A673 (cell line): ENCODE measurements at regions not wholly inside any gene's neighbourhood (a gene's known extent, or its start where the extent isn't known, plus 50 kb on each side); places are given as distances from the start of the nearest gene placed in this dataset.

ENCODE experiments used
- BruUV-seq: library from RNA; stranded (reverse); fragments of 400-500 nt; replicated peaks from 2 replicates; lab custom pipeline; 2021; lab: Mats Ljungman, UMichigan
- CTCF ChIA-PET: fragments of 300-600 bp; sonication (Branson Sonifier 250); formaldehyde crosslinking; loops from one replicate; lab custom pipeline; 2022; ENCODE audit warnings: antibody characterized with exemption; lab: Charles Lee
- POLR2A ChIA-PET: fragments of 300-600 bp; sonication (Branson Sonifier 250); formaldehyde crosslinking; loops from one replicate; lab custom pipeline; 2022; ENCODE audit warnings: antibody characterized with exemption; ENCODE audit not compliant: low non-redundant PET; lab: Charles Lee
- DNase-seq: peaks from one replicate; pipeline ENCODE4 v3.0.0-alpha.2; 2015; ENCODE audit warnings: low spot score
- H3K27ac ChIP-seq: fragments of 200-600 bp; sonication (generic); 2 replicates; pipeline ENCODE4 v1.5.1; 2016; ENCODE audit warnings: mixed run types, low read depth, mild to moderate bottlenecking, mixed read lengths, antibody characterized with exemption, low read length; ENCODE audit not compliant: poor library complexity, severe bottlenecking
- H3K27me3 ChIP-seq: fragments of 200-600 bp; sonication (generic); replicated peaks from 2 replicates; pipeline ENCODE4 v1.6.1; 2017; ENCODE audit warnings: mixed run types, low read depth, mild to moderate bottlenecking, mixed read lengths, antibody characterized with exemption, low read length; ENCODE audit not compliant: insufficient read depth, poor library complexity
- H3K36me3 ChIP-seq: fragments of 200-600 bp; sonication (generic); 2 replicates; pipeline ENCODE4 v1.6.1; 2016; ENCODE audit warnings: mixed run types, mild to moderate bottlenecking, mixed read lengths, antibody characterized with exemption, low read length; ENCODE audit not compliant: insufficient read depth, poor library complexity, severe bottlenecking
- H3K4me1 ChIP-seq: fragments of 200-600 bp; sonication (generic); 2 replicates; pipeline ENCODE4 v1.6.1; 2017; ENCODE audit warnings: mixed run types, mild to moderate bottlenecking, mixed read lengths, antibody characterized with exemption, low read length; ENCODE audit not compliant: insufficient read depth, poor library complexity, severe bottlenecking
- H3K4me3 ChIP-seq: fragments of 200-600 bp; sonication (generic); 2 replicates; pipeline ENCODE4 v1.5.1; 2016; ENCODE audit warnings: low read depth, mixed run types, mild to moderate bottlenecking, mixed read lengths, low read length; ENCODE audit not compliant: poor library complexity, severe bottlenecking
- H3K9me3 ChIP-seq: fragments of 200-600 bp; sonication (generic); 2 replicates; pipeline ENCODE4 v1.6.1; 2016; ENCODE audit warnings: mixed run types, low read depth, mild to moderate bottlenecking, mixed read lengths, antibody characterized with exemption, low read length; ENCODE audit not compliant: poor library complexity, severe bottlenecking
- CTCF ChIP-seq: fragments of 300-800, 200-600 bp; sonication (generic); conservative IDR thresholded peaks from 2 replicates; pipeline ENCODE4 v1.5.1; 2017; ENCODE audit warnings: low read depth, mild to moderate bottlenecking, antibody characterized with exemption, low read length, moderate library complexity, mixed read lengths
- EZH2 ChIP-seq: fragments of 200-600 bp; sonication (generic); IDR thresholded peaks from 2 replicates; pipeline ENCODE4 v1.6.1; 2017; ENCODE audit warnings: borderline replicate concordance, low read depth, mild to moderate bottlenecking, mixed read lengths, antibody characterized with exemption, low read length; ENCODE audit not compliant: poor library complexity, severe bottlenecking
- intact Hi-C: fragments of 100-400 bp; cut with micrococcal nuclease; formaldehyde crosslinking; loops from one replicate; pipeline ENCODE4 v1.10.0; 2022; ENCODE audit not compliant: unreplicated experiment

GRCh38 chr13:105764486-105764885, 771.0 kb downstream of the EFNB2 start:
- intact Hi-C loops = no loop called here
- no peaks in the 10 kb centered on the region for H3K36me3 ChIP-seq
- H3K4me1 ChIP-seq = no peaks in the 10 kb centered on the region
- ChIA-PET POLR2A (no interaction called here), CTCF (no interaction called here)
- no TSS peak for BruUV-seq
- no peak for TF ChIP-seq EZH2
- TF ChIP-seq CTCF = no peak
- H3K9me3 ChIP-seq = no peaks in the 10 kb centered on the region
- no peak overlapping the region for H3K4me3 ChIP-seq
- no peak overlapping the region for H3K27ac ChIP-seq
- DNase-seq = no peak
- no peaks in the 10 kb centered on the region for H3K27me3 ChIP-seq

- H3K36me3 ChIP-seq = no peaks in the 10 kb centered on the region
- intact Hi-C loops = no loop called here
- no TSS peak for BruUV-seq
- H3K27ac ChIP-seq = no peak overlapping the region
- no peak for DNase-seq
- TF ChIP-seq EZH2 (no peak), CTCF (no peak)
- CTCF ChIA-PET = no interaction called here
- H3K4me1 ChIP-seq = no peaks in the 10 kb centered on the region
- H3K27me3 ChIP-seq = no peaks in the 10 kb centered on the region
- H3K4me3 ChIP-seq = no peak overlapping the region
- no peaks in the 10 kb centered on the region for H3K9me3 ChIP-seq
- POLR2A ChIA-PET = no interaction called here
Observed at GRCh38 chr13:105763851-105764250, 771.6 kb downstream of the EFNB2 start.

GRCh38 chr13:105762096-105762495, 773.4 kb downstream of the EFNB2 start:
- no peaks in the 10 kb centered on the region for H3K36me3 ChIP-seq
- H3K4me1 ChIP-seq = no peaks in the 10 kb centered on the region
- POLR2A ChIA-PET = no interaction called here
- no peaks in the 10 kb centered on the region for H3K9me3 ChIP-seq
- no peak overlapping the region for H3K4me3 ChIP-seq
- H3K27ac ChIP-seq = no peak overlapping the region
- intact Hi-C loops = no loop called here
- TF ChIP-seq CTCF (no peak), EZH2 (no peak)
- BruUV-seq = no TSS peak
- CTCF ChIA-PET = no interaction called here
- no peaks in the 10 kb centered on the region for H3K27me3 ChIP-seq
- DNase-seq = no peak
